ENCODE measurements at regions not wholly inside any gene's neighbourhood (a gene's known extent, or its start where the extent isn't known, plus 50 kb on each side); places are given as distances from the start of the nearest gene placed in this dataset.

GRCh38 chr10:27437775-27438174 is 66.3 kb upstream of the RAB18 start:
- H3K4me3 ChIP-seq (ENCODE audit: low read depth in 1 of 3, low read length in 3 of 3): no peak overlapping the region
- no peaks in the 10 kb centered on the region for H3K27me3 ChIP-seq (ENCODE audit: control insufficient read depth in 4 of 4, insufficient read depth in 4 of 4, low read length in 3 of 4)
- TF ChIP-seq NR2F2 (IDR thresholded peaks at IDR 0.05) (no peak), FOXA2 (IDR thresholded peaks at IDR 0.05) (no peak), FOXA1 (IDR thresholded peaks at IDR 0.05) (no peak), ATF3 (IDR thresholded peaks at IDR 0.05) (no peak), HNF4G (IDR thresholded peaks at IDR 0.05) (no peak), YY1 (IDR thresholded peaks at IDR 0.05) (no peak), RXRA (IDR thresholded peaks at IDR 0.05) (no peak), EGR1 (IDR thresholded peaks at IDR 0.05; ENCODE audit: low read depth in 2 of 2) (no peak), CTCF (IDR thresholded peaks at IDR 0.05; ENCODE audit: low read depth, low read length, missing input control) (no peak), GABPA (IDR thresholded peaks at IDR 0.05 in 1 of 2, conservative IDR thresholded peaks at IDR 0.05 in 1 of 2) (no peak), HNF4A (conservative IDR thresholded peaks at IDR 0.05) (no peak), RAD21 (IDR thresholded peaks at IDR 0.05) (no peak), JUND (IDR thresholded peaks at IDR 0.05) (no peak), SP1 (IDR thresholded peaks at IDR 0.05) (no peak), TAF1 (conservative IDR thresholded peaks at IDR 0.05) (no peak)
- TF ChIP-seq, protein P1, sequence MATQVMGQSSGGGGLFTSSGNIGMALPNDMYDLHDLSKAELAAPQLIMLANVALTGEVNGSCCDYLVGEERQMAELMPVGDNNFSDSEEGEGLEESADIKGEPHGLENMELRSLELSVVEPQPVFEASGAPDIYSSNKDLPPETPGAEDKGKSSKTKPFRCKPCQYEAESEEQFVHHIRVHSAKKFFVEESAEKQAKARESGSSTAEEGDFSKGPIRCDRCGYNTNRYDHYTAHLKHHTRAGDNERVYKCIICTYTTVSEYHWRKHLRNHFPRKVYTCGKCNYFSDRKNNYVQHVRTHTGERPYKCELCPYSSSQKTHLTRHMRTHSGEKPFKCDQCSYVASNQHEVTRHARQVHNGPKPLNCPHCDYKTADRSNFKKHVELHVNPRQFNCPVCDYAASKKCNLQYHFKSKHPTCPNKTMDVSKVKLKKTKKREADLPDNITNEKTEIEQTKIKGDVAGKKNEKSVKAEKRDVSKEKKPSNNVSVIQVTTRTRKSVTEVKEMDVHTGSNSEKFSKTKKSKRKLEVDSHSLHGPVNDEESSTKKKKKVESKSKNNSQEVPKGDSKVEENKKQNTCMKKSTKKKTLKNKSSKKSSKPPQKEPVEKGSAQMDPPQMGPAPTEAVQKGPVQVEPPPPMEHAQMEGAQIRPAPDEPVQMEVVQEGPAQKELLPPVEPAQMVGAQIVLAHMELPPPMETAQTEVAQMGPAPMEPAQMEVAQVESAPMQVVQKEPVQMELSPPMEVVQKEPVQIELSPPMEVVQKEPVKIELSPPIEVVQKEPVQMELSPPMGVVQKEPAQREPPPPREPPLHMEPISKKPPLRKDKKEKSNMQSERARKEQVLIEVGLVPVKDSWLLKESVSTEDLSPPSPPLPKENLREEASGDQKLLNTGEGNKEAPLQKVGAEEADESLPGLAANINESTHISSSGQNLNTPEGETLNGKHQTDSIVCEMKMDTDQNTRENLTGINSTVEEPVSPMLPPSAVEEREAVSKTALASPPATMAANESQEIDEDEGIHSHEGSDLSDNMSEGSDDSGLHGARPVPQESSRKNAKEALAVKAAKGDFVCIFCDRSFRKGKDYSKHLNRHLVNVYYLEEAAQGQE (IDR thresholded peaks at IDR 0.05): no peak
- TF ChIP-seq, protein P2, sequence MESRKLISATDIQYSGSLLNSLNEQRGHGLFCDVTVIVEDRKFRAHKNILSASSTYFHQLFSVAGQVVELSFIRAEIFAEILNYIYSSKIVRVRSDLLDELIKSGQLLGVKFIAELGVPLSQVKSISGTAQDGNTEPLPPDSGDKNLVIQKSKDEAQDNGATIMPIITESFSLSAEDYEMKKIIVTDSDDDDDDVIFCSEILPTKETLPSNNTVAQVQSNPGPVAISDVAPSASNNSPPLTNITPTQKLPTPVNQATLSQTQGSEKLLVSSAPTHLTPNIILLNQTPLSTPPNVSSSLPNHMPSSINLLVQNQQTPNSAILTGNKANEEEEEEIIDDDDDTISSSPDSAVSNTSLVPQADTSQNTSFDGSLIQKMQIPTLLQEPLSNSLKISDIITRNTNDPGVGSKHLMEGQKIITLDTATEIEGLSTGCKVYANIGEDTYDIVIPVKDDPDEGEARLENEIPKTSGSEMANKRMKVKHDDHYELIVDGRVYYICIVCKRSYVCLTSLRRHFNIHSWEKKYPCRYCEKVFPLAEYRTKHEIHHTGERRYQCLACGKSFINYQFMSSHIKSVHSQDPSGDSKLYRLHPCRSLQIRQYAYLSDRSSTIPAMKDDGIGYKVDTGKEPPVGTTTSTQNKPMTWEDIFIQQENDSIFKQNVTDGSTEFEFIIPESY (IDR thresholded peaks at IDR 0.05): no peak
- TF ChIP-seq, protein P3, sequence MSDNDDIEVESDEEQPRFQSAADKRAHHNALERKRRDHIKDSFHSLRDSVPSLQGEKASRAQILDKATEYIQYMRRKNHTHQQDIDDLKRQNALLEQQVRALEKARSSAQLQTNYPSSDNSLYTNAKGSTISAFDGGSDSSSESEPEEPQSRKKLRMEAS (IDR thresholded peaks at IDR 0.05): no peak
- H3K4me1 ChIP-seq (ENCODE audit: control insufficient read depth in 4 of 4, insufficient read depth in 4 of 4, low read length in 3 of 4): no peaks in the 10 kb centered on the region
- H3K9me3 ChIP-seq (ENCODE audit: control insufficient read depth in 4 of 4, low read length in 3 of 4): no peaks in the 10 kb centered on the region
- no peak overlapping the region for H3K27ac ChIP-seq (ENCODE audit: low read depth in 1 of 2, low read length in 2 of 2)
- H3K36me3 ChIP-seq (ENCODE audit: control insufficient read depth in 4 of 4, insufficient read depth in 3 of 4, low read depth in 1 of 4, low read length in 3 of 4): no peaks in the 10 kb centered on the region
- no peak overlapping the region for H3K9ac ChIP-seq (ENCODE audit: low read depth in 1 of 2, low read length in 2 of 2)
- no peak for DNase-seq (ENCODE audit: low spot score)

Measured in liver (tissue), 7 donors.